ENCODE measurements at regions not wholly inside any gene's neighbourhood (a gene's known extent, or its start where the extent isn't known, plus 50 kb on each side); places are given as distances from the start of the nearest gene placed in this dataset.

DNA sequence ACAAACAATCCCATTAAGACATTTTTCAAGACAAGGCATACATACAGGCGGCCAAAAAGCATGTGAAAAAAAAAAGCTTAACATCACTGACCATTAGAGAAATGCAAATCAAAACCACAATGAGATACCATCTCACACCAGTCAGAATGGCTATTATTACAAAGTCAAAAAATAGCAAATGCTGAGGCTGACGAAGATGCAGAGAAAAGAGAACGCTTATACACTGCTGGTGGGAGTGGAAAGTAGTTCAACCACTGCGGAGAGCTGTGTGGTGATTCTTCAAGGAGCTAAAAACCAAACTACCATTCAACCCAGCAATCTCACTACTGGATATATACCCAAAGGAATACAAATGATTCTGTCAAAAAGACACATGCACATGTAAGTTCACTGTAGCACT, 216.7 kb downstream of the FOXG1 start:
- Histone ChIP-seq H3K36me3 (ENCODE audit: control insufficient read depth, insufficient read depth, low read length) (no peaks in the 10 kb centered on the region), H3K4me1 (ENCODE audit: control insufficient read depth, insufficient read depth, low read length) (no peaks in the 10 kb centered on the region), H4K91ac (ENCODE audit: insufficient read depth, low read depth, low read length) (no peak overlapping the region), H3K79me1 (ENCODE audit: low read depth in 1 of 2, low read length in 2 of 2) (no peaks in the 10 kb centered on the region), H3K23ac (ENCODE audit: low read depth, low read length) (no peak overlapping the region), H4K8ac (ENCODE audit: low read depth in 2 of 2, low read length in 2 of 2) (no peak overlapping the region), H3K4ac (ENCODE audit: low read depth, low read length) (no peak overlapping the region), H4K20me1 (ENCODE audit: insufficient read depth, low read length) (no peaks in the 10 kb centered on the region), H2BK20ac (ENCODE audit: low read depth, low read length) (no peak overlapping the region), H3K4me3 (ENCODE audit: insufficient read depth, low read depth, low read length) (no peak overlapping the region), H2AK9ac (replicated peaks; ENCODE audit: low read depth, low read length, poor library complexity) (no peak overlapping the region), H2AFZ (replicated peaks; ENCODE audit: low read length, poor library complexity) (no peak overlapping the region), H4K5ac (ENCODE audit: low read depth, low read length) (no peak overlapping the region), H3K14ac (replicated peaks; ENCODE audit: low read depth, low read length) (no peak overlapping the region), H2BK15ac (ENCODE audit: low read depth, low read length) (no peak overlapping the region), H2BK120ac (ENCODE audit: low read depth, low read length) (no peak overlapping the region), H2AK5ac (ENCODE audit: low read depth, low read length) (no peak overlapping the region), H3K27ac (ENCODE audit: insufficient read depth, low read length) (no peak overlapping the region), H3K56ac (ENCODE audit: extremely low read depth, insufficient read depth, low read length) (no peak overlapping the region), H2BK5ac (ENCODE audit: low read depth, low read length, poor library complexity, severe bottlenecking) (no peak overlapping the region), H3K27me3 (ENCODE audit: control insufficient read depth, insufficient read depth, low read length) (no peaks in the 10 kb centered on the region), H3K4me2 (ENCODE audit: low read depth, low read length) (no peak overlapping the region), H3K9me3 (ENCODE audit: control insufficient read depth, insufficient read depth, low read length) (no peaks in the 10 kb centered on the region), H3K18ac (ENCODE audit: low read depth, low read length) (no peak overlapping the region), H3K9me1 (ENCODE audit: insufficient read depth, low read length) (no peaks in the 10 kb centered on the region), H3K9ac (ENCODE audit: low read depth, low read length) (no peak overlapping the region)
- no TSS peak for BruUV-seq (replicated peaks)
- dilution Hi-C loops (cut with HindIII; ENCODE audit: low sequenced_read_pairs, unreplicated experiment) (no loop called here), in situ Hi-C loops (cut with MboI; ENCODE audit: low sequenced_read_pairs) (no loop called here), intact Hi-C loops (cut with micrococcal nuclease) (no loop called here)
- ATAC-seq (ENCODE audit: low read depth) (no peak), DNase-seq (no peak)
- TF ChIP-seq MAFK (IDR thresholded peaks at IDR 0.05; ENCODE audit: low read depth, low read length) (no peak), SMC3 (IDR thresholded peaks at IDR 0.05; ENCODE audit: low read depth, low read length) (no peak), MXI1 (IDR thresholded peaks at IDR 0.05; ENCODE audit: borderline replicate concordance, low read depth, low read length) (no peak), RCOR1 (IDR thresholded peaks at IDR 0.05; ENCODE audit: insufficient replicate concordance, low read length) (no peak), MAZ (IDR thresholded peaks at IDR 0.05; ENCODE audit: borderline replicate concordance, low read depth, low read length) (no peak), RAD21 (IDR thresholded peaks at IDR 0.05; ENCODE audit: low read length) (no peak), FOS (IDR thresholded peaks at IDR 0.05; ENCODE audit: low read depth, low read length) (no peak), BHLHE40 (IDR thresholded peaks at IDR 0.05; ENCODE audit: low read depth, low read length) (no peak), CEBPB (IDR thresholded peaks at IDR 0.05; ENCODE audit: low read depth, low read length) (no peak), POLR2A (IDR thresholded peaks at IDR 0.05; ENCODE audit: low read depth, low read length) (no peak), NFE2L2 (IDR thresholded peaks at IDR 0.05; ENCODE audit: low read depth, low read length) (no peak), CHD1 (IDR thresholded peaks at IDR 0.05; ENCODE audit: low read depth, low read length) (no peak)
- TF ChIP-seq, protein P1, sequence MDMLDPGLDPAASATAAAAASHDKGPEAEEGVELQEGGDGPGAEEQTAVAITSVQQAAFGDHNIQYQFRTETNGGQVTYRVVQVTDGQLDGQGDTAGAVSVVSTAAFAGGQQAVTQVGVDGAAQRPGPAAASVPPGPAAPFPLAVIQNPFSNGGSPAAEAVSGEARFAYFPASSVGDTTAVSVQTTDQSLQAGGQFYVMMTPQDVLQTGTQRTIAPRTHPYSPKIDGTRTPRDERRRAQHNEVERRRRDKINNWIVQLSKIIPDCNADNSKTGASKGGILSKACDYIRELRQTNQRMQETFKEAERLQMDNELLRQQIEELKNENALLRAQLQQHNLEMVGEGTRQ (IDR thresholded peaks at IDR 0.05; ENCODE audit: low read depth, low read length): no peak
- TF ChIP-seq, protein P2, sequence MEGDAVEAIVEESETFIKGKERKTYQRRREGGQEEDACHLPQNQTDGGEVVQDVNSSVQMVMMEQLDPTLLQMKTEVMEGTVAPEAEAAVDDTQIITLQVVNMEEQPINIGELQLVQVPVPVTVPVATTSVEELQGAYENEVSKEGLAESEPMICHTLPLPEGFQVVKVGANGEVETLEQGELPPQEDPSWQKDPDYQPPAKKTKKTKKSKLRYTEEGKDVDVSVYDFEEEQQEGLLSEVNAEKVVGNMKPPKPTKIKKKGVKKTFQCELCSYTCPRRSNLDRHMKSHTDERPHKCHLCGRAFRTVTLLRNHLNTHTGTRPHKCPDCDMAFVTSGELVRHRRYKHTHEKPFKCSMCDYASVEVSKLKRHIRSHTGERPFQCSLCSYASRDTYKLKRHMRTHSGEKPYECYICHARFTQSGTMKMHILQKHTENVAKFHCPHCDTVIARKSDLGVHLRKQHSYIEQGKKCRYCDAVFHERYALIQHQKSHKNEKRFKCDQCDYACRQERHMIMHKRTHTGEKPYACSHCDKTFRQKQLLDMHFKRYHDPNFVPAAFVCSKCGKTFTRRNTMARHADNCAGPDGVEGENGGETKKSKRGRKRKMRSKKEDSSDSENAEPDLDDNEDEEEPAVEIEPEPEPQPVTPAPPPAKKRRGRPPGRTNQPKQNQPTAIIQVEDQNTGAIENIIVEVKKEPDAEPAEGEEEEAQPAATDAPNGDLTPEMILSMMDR (conservative IDR thresholded peaks at IDR 0.05; ENCODE audit: low read depth, low read length): no peak
- TF ChIP-seq, protein P3, sequence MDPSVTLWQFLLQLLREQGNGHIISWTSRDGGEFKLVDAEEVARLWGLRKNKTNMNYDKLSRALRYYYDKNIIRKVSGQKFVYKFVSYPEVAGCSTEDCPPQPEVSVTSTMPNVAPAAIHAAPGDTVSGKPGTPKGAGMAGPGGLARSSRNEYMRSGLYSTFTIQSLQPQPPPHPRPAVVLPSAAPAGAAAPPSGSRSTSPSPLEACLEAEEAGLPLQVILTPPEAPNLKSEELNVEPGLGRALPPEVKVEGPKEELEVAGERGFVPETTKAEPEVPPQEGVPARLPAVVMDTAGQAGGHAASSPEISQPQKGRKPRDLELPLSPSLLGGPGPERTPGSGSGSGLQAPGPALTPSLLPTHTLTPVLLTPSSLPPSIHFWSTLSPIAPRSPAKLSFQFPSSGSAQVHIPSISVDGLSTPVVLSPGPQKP (IDR thresholded peaks at IDR 0.05; ENCODE audit: borderline replicate concordance, low read depth, low read length): no peak
- no CpG with 5 or more reads among the region's 4 CpGs for WGBS, 2 experiments (ENCODE audit: extremely low coverage in 2 of 2, insufficient read length in 1 of 2)
- CTCF ChIA-PET: no interaction called here
- POLR2A ChIA-PET (ENCODE audit: unreplicated experiment): no interaction called here

Measured in IMR-90 (cell line).